Prostate gland (tissue), 2 donors: ENCODE measurements at regions not wholly inside any gene's neighbourhood (a gene's known extent, or its start where the extent isn't known, plus 50 kb on each side); places are given as distances from the start of the nearest gene placed in this dataset.

ENCODE experiments used
- DNase-seq: peaks from one replicate; pipeline ENCODE4 v3.0.0-alpha.2; 2019; ENCODE audit warnings: low spot score
- H3K27ac ChIP-seq, 2 donors: fragments of 200-600 bp; sonication (generic); 2 replicates each; pipeline ENCODE4 v1.5.1; 2017 to 2019
- H3K27me3 ChIP-seq: fragments of 200-600 bp; sonication (generic); replicated peaks from 2 replicates; pipeline ENCODE4 v1.5.1; 2019; ENCODE audit not compliant: insufficient read depth
- H3K36me3 ChIP-seq, 2 donors: fragments of 200-600 bp; sonication (generic); 1 replicate in 1 of 2; 2 replicates in 1 of 2; pipeline versions ENCODE4 v1.5.1 to v1.8.1; 2017 to 2019
- H3K4me1 ChIP-seq: fragments of 200-600 bp; sonication (generic); replicated peaks from 2 replicates; pipeline ENCODE4 v1.5.1; 2019
- H3K4me3 ChIP-seq, 2 donors: fragments of 200-600 bp; sonication (generic); 2 replicates each; pipeline ENCODE4 v1.5.1; 2017 to 2019
- H3K9me3 ChIP-seq: fragments of 200-600 bp; sonication (generic); 2 replicates; pipeline ENCODE4 v1.5.1; 2017
- CTCF ChIP-seq, 4 experiments: fragments of 200-600 bp in 2 of 4; fragments of 450-650 bp in 2 of 4; sonication (generic) in 2 of 4; IDR thresholded peaks; 1 replicate in 3 of 4; 2 replicates in 1 of 4; pipeline ENCODE4 v1.5.1; 2016 to 2019; ENCODE audit warnings: antibody characterized with exemption in 4 of 4, mild to moderate bottlenecking in 2 of 4, moderate library complexity in 2 of 4
- POLR2A ChIP-seq: fragments of 450-650 bp; IDR thresholded peaks from one replicate; pipeline ENCODE4 v1.6.1; 2016; ENCODE audit warnings: antibody characterized with exemption, mild to moderate bottlenecking
- POLR2AphosphoS5 ChIP-seq: sonication (generic); formaldehyde crosslinking; IDR thresholded peaks from one replicate; pipeline ENCODE4 v1.6.1; 2017; ENCODE audit warnings: antibody characterized with exemption
- WGBS: methylation state at CpG from one replicate; pipeline ENCODE4 v1.1.5; 2018; 5-methylcytosine and 5-hydroxymethylcytosine counted together
- intact Hi-C: fragments of 100-400 bp; cut with DNase I; formaldehyde crosslinking; loops from one replicate; pipeline ENCODE4 v1.14.2; 2022

- DNase-seq, result no peak
- H3K4me3 ChIP-seq, result no peak overlapping the region
- TF ChIP-seq POLR2AphosphoS5 (no peak), POLR2A (no peak), CTCF (IDR thresholded peaks at IDR 0.05) (no peak)
- intact Hi-C loops, result no loop called here
- peaks cover 3% of the 10 kb centered on the region for H3K27me3 ChIP-seq
- no peaks in the 10 kb centered on the region for H3K36me3 ChIP-seq
- 51% methylated on average over 4 of the region's 4 CpGs for WGBS
- H3K27ac ChIP-seq, result no peak overlapping the region
- no peaks in the 10 kb centered on the region for H3K4me1 ChIP-seq
- H3K9me3 ChIP-seq, result no peaks in the 10 kb centered on the region
These were observed 324.1 kb downstream of the HAPSTR1 start for GRCh38 chr16:9415545-9415944.

DNA sequence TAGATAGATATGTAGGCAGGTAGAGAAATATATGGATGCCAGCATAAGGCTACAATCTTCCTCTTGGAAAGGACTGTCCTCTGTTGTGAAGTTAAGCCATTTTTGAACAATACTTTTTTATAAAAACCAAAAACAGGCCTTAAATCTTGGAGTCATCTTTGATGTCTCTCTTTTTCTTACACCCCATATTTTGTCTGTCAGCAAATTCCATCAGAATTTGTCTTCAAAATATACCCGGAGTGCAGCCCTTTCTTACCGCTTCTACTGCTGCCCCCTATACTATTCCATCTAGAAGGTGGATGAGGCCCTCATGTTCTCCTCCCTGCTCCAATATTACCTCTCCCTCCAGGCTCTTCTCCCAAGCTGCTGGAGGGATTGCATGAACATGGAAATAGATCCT is 326.5 kb downstream of the HAPSTR1 start:
- WGBS, result 98% methylated on average over 2 of the region's 2 CpGs
- intact Hi-C loops, result no loop called here
- no peak for DNase-seq
- no peaks in the 10 kb centered on the region for H3K4me1 ChIP-seq
- no peaks in the 10 kb centered on the region for H3K9me3 ChIP-seq
- no peaks in the 10 kb centered on the region for H3K36me3 ChIP-seq
- no peaks in the 10 kb centered on the region for H3K27me3 ChIP-seq
- H3K4me3 ChIP-seq, result no peak overlapping the region
- H3K27ac ChIP-seq, result no peak overlapping the region
- TF ChIP-seq CTCF (IDR thresholded peaks at IDR 0.05) (no peak), POLR2A (no peak), POLR2AphosphoS5 (no peak)

- no peaks in the 10 kb centered on the region for H3K27me3 ChIP-seq
- TF ChIP-seq POLR2AphosphoS5, result no peak
- TF ChIP-seq CTCF (IDR thresholded peaks at IDR 0.05), result no peak
- TF ChIP-seq POLR2A, result no peak
- H3K27ac ChIP-seq, result no peak overlapping the region
- DNase-seq, result no peak
- no peaks in the 10 kb centered on the region for H3K4me1 ChIP-seq
- intact Hi-C loops, result no loop called here
- no peaks in the 10 kb centered on the region for H3K36me3 ChIP-seq
- 90% methylated on average over 3 of the region's 3 CpGs for WGBS
- no peaks in the 10 kb centered on the region for H3K9me3 ChIP-seq
- H3K4me3 ChIP-seq, result no peak overlapping the region
These were observed 327.7 kb downstream of the HAPSTR1 start for GRCh38 chr16:9419161-9419560.

- intact Hi-C loops, result no loop called here
- no peak for DNase-seq
- no peak overlapping the region for H3K27ac ChIP-seq
- WGBS, result 71% methylated on average over 7 of the region's 7 CpGs
- no peaks in the 10 kb centered on the region for H3K4me1 ChIP-seq
- no peaks in the 10 kb centered on the region for H3K9me3 ChIP-seq
- no peaks in the 10 kb centered on the region for H3K36me3 ChIP-seq
- no peak overlapping the region for H3K4me3 ChIP-seq
- no peaks in the 10 kb centered on the region for H3K27me3 ChIP-seq
- no peak for TF ChIP-seq POLR2AphosphoS5
- TF ChIP-seq CTCF (IDR thresholded peaks at IDR 0.05), result no peak
- no peak for TF ChIP-seq POLR2A
These were observed 331.5 kb downstream of the HAPSTR1 start for GRCh38 chr16:9422762-9423513.

GRCh38 chr16:9425236-9425635 is 333.8 kb downstream of the HAPSTR1 start:
- Histone ChIP-seq H3K4me1 (no peaks in the 10 kb centered on the region), H3K27me3 (no peaks in the 10 kb centered on the region), H3K4me3 (no peak overlapping the region), H3K36me3 (no peaks in the 10 kb centered on the region), H3K27ac (no peak overlapping the region), H3K9me3 (no peaks in the 10 kb centered on the region)
- TF ChIP-seq POLR2A, result no peak
- TF ChIP-seq CTCF (IDR thresholded peaks at IDR 0.05), result no peak
- no peak for TF ChIP-seq POLR2AphosphoS5
- no peak for DNase-seq
- intact Hi-C loops, result no loop called here
- 41% methylated on average over 3 of the region's 3 CpGs for WGBS
